H1 (cell line): ENCODE measurements at regions not wholly inside any gene's neighbourhood (a gene's known extent, or its start where the extent isn't known, plus 50 kb on each side); places are given as distances from the start of the nearest gene placed in this dataset.

Experiments used
- CTCF ChIA-PET: fragments of 300-600 bp; sonication (Branson Sonifier 250); formaldehyde crosslinking; loops from one replicate; lab custom pipeline; 2021; ENCODE audit not compliant: partially characterized antibody; lab: Charles Lee
- POLR2A ChIA-PET: fragments of 300-600 bp; sonication (Branson Sonifier 250); formaldehyde crosslinking; loops from one replicate; lab custom pipeline; 2021; ENCODE audit warnings: inconsistent platforms; ENCODE audit not compliant: partially characterized antibody; lab: Charles Lee
- DNase-seq, 2 experiments: peaks; one replicate each; pipeline versions ENCODE4 v3.0.0 to v3.0.0-alpha.2; 2010 to 2022; ENCODE audit warnings: low spot score in 2 of 2, low read depth in 1 of 2, mixed read lengths in 1 of 2
- FAIRE-seq: peaks from 2 replicates; lab custom pipeline; 2011; peaks lifted over from hg19 to GRCh38; lab: Jason Lieb, UNC
- H2AFZ ChIP-seq: 2 replicates; pipeline ENCODE4 v1.8.1; 2012; ENCODE audit warnings: low read length, inconsistent platforms
- H2AK5ac ChIP-seq: 2 replicates; pipeline ENCODE4 v1.6.1; 2013; ENCODE audit warnings: low read depth, low read length
- H2BK120ac ChIP-seq: replicated peaks from 2 replicates; pipeline ENCODE3; 2013; ENCODE audit warnings: low read depth, low read length, inconsistent platforms
- H2BK12ac ChIP-seq: 2 replicates; pipeline ENCODE4 v1.6.1; 2013; ENCODE audit warnings: low read depth, low read length
- H2BK15ac ChIP-seq: 2 replicates; pipeline ENCODE4 v1.6.1; 2013; ENCODE audit warnings: low read length
- H2BK20ac ChIP-seq: 2 replicates; pipeline ENCODE4 v1.6.1; 2013; ENCODE audit warnings: low read length
- H2BK5ac ChIP-seq: 2 replicates; pipeline ENCODE4 v1.6.1; 2013; ENCODE audit warnings: low read depth, low read length
- H3K14ac ChIP-seq: 2 replicates; pipeline ENCODE4 v1.6.1; 2013; ENCODE audit warnings: inconsistent platforms; ENCODE audit not compliant: insufficient read length
- H3K18ac ChIP-seq: 2 replicates; pipeline ENCODE4 v1.6.1; 2013; ENCODE audit warnings: low read length; ENCODE audit errors: extremely low read depth
- H3K23ac ChIP-seq: 2 replicates; pipeline ENCODE4 v1.6.1; 2013; ENCODE audit warnings: inconsistent platforms; ENCODE audit not compliant: insufficient read length
- H3K23me2 ChIP-seq: 2 replicates; pipeline ENCODE4 v1.6.1; 2013; ENCODE audit warnings: low read depth, low read length
- H3K27ac ChIP-seq: 2 replicates; pipeline ENCODE4 v1.6.1; 2011; ENCODE audit warnings: low read depth, low read length, inconsistent platforms
- H3K27me3 ChIP-seq, 4 experiments: replicated peaks in 1 of 4; 1 replicate in 1 of 4; 2 replicates in 3 of 4; pipeline versions ENCODE4 v1.6.1 to v1.8.1; 2011 to 2013; ENCODE audit warnings: low read length in 3 of 4, mild to moderate bottlenecking in 3 of 4, inconsistent platforms in 2 of 4, mixed read lengths in 2 of 4, moderate library complexity in 1 of 4; ENCODE audit not compliant: control insufficient read depth in 3 of 4, insufficient read depth in 3 of 4; ENCODE audit errors: extremely low read depth in 1 of 4
- H3K36me3 ChIP-seq, 4 experiments: 2 replicates each; pipeline versions ENCODE4 v1.6.1 to v1.8.1; 2011 to 2013; ENCODE audit warnings: mild to moderate bottlenecking in 4 of 4, low read length in 3 of 4, moderate library complexity in 2 of 4, control low read depth in 1 of 4, inconsistent platforms in 1 of 4; ENCODE audit not compliant: insufficient read depth in 4 of 4, control insufficient read depth in 2 of 4
- H3K4ac ChIP-seq: replicated peaks from 2 replicates; pipeline ENCODE3; 2013; ENCODE audit warnings: low read length, low read depth, mixed read lengths, inconsistent platforms; ENCODE audit not compliant: insufficient read length
- H3K4me1 ChIP-seq, 4 experiments: replicated peaks in 1 of 4; 1 replicate in 1 of 4; 2 replicates in 3 of 4; pipeline versions ENCODE4 v1.6.1 to v1.8.1; 2011 to 2013; ENCODE audit warnings: low read length in 3 of 4, inconsistent platforms in 2 of 4, mixed read lengths in 1 of 4; ENCODE audit not compliant: insufficient read depth in 4 of 4, control insufficient read depth in 3 of 4
- H3K4me2 ChIP-seq, 2 experiments: 2 replicates each; pipeline versions ENCODE4 v1.6.1 to v1.8.1; 2011 to 2013; ENCODE audit warnings: low read depth in 2 of 2, low read length in 2 of 2, control low read depth in 1 of 2, inconsistent platforms in 1 of 2, mild to moderate bottlenecking in 1 of 2; ENCODE audit not compliant: insufficient read depth in 1 of 2
- H3K4me3 ChIP-seq, 4 experiments: fragments of 200-600, 300-600 bp in 1 of 4; sonication (generic), shearing (Covaris generic), sonication (Bioruptor Twin) in 1 of 4; 2 replicates each; pipeline versions ENCODE4 v1.5.1 to v1.8.1; 2011 to 2016; ENCODE audit warnings: low read length in 4 of 4, low read depth in 3 of 4, control low read depth in 2 of 4, inconsistent platforms in 2 of 4, mild to moderate bottlenecking in 2 of 4, mixed read lengths in 1 of 4, moderate library complexity in 1 of 4; ENCODE audit not compliant: insufficient read depth in 2 of 4; ENCODE audit errors: extremely low read depth in 1 of 4
- H3K56ac ChIP-seq: replicated peaks from 2 replicates; pipeline ENCODE3; 2013; ENCODE audit warnings: low read depth, mild to moderate bottlenecking, mixed read lengths, low read length, inconsistent platforms; ENCODE audit not compliant: insufficient read length
- H3K79me1 ChIP-seq: 2 replicates; pipeline ENCODE4 v1.6.1; 2013; ENCODE audit warnings: low read depth, low read length, control low read depth
- H3K79me2 ChIP-seq, 2 experiments: 2 replicates each; pipeline versions ENCODE4 v1.6.1 to v1.8.1; 2012 to 2013; ENCODE audit warnings: low read length in 2 of 2, mild to moderate bottlenecking in 2 of 2, inconsistent platforms in 1 of 2; ENCODE audit not compliant: insufficient read depth in 2 of 2, control insufficient read depth in 1 of 2
- H3K9ac ChIP-seq, 4 experiments: replicated peaks in 1 of 4; 1 replicate in 1 of 4; 2 replicates in 3 of 4; pipeline versions ENCODE4 v1.6.1 to v1.8.1; 2011 to 2013; ENCODE audit warnings: low read depth in 3 of 4, low read length in 3 of 4, control low read depth in 2 of 4, mild to moderate bottlenecking in 2 of 4, moderate library complexity in 2 of 4, inconsistent platforms in 1 of 4; ENCODE audit errors: extremely low read depth in 1 of 4
- H3K9me3 ChIP-seq, 2 experiments: 2 replicates each; pipeline versions ENCODE4 v1.6.1 to v1.8.1; 2012 to 2013; ENCODE audit warnings: mild to moderate bottlenecking in 2 of 2, moderate library complexity in 2 of 2, control low read depth in 1 of 2, inconsistent platforms in 1 of 2, low read depth in 1 of 2, low read length in 1 of 2, mixed read lengths in 1 of 2; ENCODE audit not compliant: insufficient read depth in 2 of 2
- H4K20me1 ChIP-seq, 2 experiments: replicated peaks in 1 of 2; 2 replicates each; pipeline versions ENCODE3 to v1.8.1; 2011 to 2013; ENCODE audit warnings: inconsistent platforms in 2 of 2, low read length in 2 of 2, mild to moderate bottlenecking in 1 of 2; ENCODE audit not compliant: insufficient read depth in 2 of 2, control insufficient read depth in 1 of 2
- H4K5ac ChIP-seq: 2 replicates; pipeline ENCODE4 v1.6.1; 2013; ENCODE audit warnings: low read length, low read depth, mixed read lengths, inconsistent platforms; ENCODE audit not compliant: insufficient read length
- H4K8ac ChIP-seq: 2 replicates; pipeline ENCODE4 v1.8.0; 2013; ENCODE audit warnings: mild to moderate bottlenecking, moderate library complexity, low read length, inconsistent platforms; ENCODE audit not compliant: insufficient read depth; ENCODE audit errors: extremely low read depth
- H4K91ac ChIP-seq: replicated peaks from 2 replicates; pipeline ENCODE3; 2013; ENCODE audit warnings: low read length, mixed read lengths, inconsistent platforms; ENCODE audit not compliant: insufficient read length
- ASH2L ChIP-seq: fragments of 200-600, 300-600 bp; sonication (generic); IDR thresholded peaks from one replicate; pipeline ENCODE4 v1.7.1; 2017; ENCODE audit warnings: low read length
- RAD21 ChIP-seq, 2 experiments: IDR thresholded peaks in 1 of 2; conservative IDR thresholded peaks in 1 of 2; 2 replicates each; pipeline ENCODE4 v1.6.1; 2011; ENCODE audit warnings: low read depth in 2 of 2, low read length in 2 of 2, improper control_type of control experiment in 1 of 2, inconsistent platforms in 1 of 2, mild to moderate bottlenecking in 1 of 2, moderate library complexity in 1 of 2
- YY1 ChIP-seq: IDR thresholded peaks from 2 replicates; pipeline ENCODE4 v1.6.1; 2011; ENCODE audit warnings: low read depth, mild to moderate bottlenecking, low read length
- WGBS, 2 experiments: shearing (Covaris generic) in 1 of 2; methylation state at CpG; one replicate each; pipeline versions ENCODE4 v1.1.6 to v1.1.7; 2013 to 2015; ENCODE audit warnings: low lambda C conversion rate in 2 of 2, mixed read lengths in 2 of 2, inconsistent platforms in 1 of 2, low coverage in 1 of 2, missing lambda C conversion rate in 1 of 2; ENCODE audit not compliant: insufficient replicate concordance in 2 of 2, insufficient coverage in 1 of 2, insufficient read length in 1 of 2; ENCODE audit errors: extremely low coverage in 1 of 2, missing lambda C conversion rate in 1 of 2; 5-methylcytosine and 5-hydroxymethylcytosine counted together

GRCh38 chr21:35886887-35887286 lies 173.4 kb downstream of the SETD4 start:
- no peak overlapping the region for H4K8ac ChIP-seq
- no peak overlapping the region for H4K91ac ChIP-seq
- ChIA-PET POLR2A (interaction anchor here (0.8 kb wide), 1 partner anchor 164 kb away, joined by 3 read pairs; no protein-coding TSS in a partner anchor), CTCF (interaction anchor here (0.7 kb wide), 1 partner anchor 9 kb away, joined by 3 read pairs; no protein-coding TSS in a partner anchor)
- no peaks in the 10 kb centered on the region for H3K79me1 ChIP-seq
- no peak overlapping the region for H3K27ac ChIP-seq
- no peak overlapping the region for H3K4me3 ChIP-seq
- H3K18ac ChIP-seq, result no peak overlapping the region
- H2BK12ac ChIP-seq, result no peak overlapping the region
- TF ChIP-seq RAD21 (IDR thresholded peaks at IDR 0.05 in 1 of 2, conservative IDR thresholded peaks at IDR 0.05 in 1 of 2; ENCODE audit: low read depth in 2 of 2, low read length in 2 of 2), result no peak
- TF ChIP-seq ASH2L, result no peak
- no peak for TF ChIP-seq YY1
- H3K4me2 ChIP-seq, result no peak overlapping the region
- H4K5ac ChIP-seq, result no peak overlapping the region
- no peaks in the 10 kb centered on the region for H4K20me1 ChIP-seq
- no peak overlapping the region for H3K23ac ChIP-seq
- no peaks in the 10 kb centered on the region for H3K27me3 ChIP-seq
- H3K36me3 ChIP-seq, result no peaks in the 10 kb centered on the region
- H3K9ac ChIP-seq, result no peak overlapping the region
- no peak overlapping the region for H2AFZ ChIP-seq
- peaks cover 0 to 8% (median 3%) of the 10 kb centered on the region in 4 experiments; a peak in 4 of 7 replicates for H3K4me1 ChIP-seq
- H3K4ac ChIP-seq, result no peak overlapping the region
- no peak overlapping the region for H2BK20ac ChIP-seq
- no peak overlapping the region for H2BK120ac ChIP-seq
- FAIRE-seq (no peak), DNase-seq (no peak)
- no peaks in the 10 kb centered on the region for H3K23me2 ChIP-seq
- H2AK5ac ChIP-seq, result no peak overlapping the region
- WGBS, 2 experiments, result 93% methylated on average over 40 of the region's 40 CpGs; no CpG with 5 or more reads in 1 of the 2 experiments
- H2BK15ac ChIP-seq, result no peak overlapping the region
- no peaks in the 10 kb centered on the region for H3K79me2 ChIP-seq
- no peak overlapping the region for H3K14ac ChIP-seq
- no peak overlapping the region for H3K56ac ChIP-seq
- H3K9me3 ChIP-seq, result no peaks in the 10 kb centered on the region
- H2BK5ac ChIP-seq, result no peak overlapping the region
